ENCODE measurements at regions not wholly inside any gene's neighbourhood (a gene's known extent, or its start where the extent isn't known, plus 50 kb on each side); places are given as distances from the start of the nearest gene placed in this dataset.

GRCh38 chr4:89599026-89599425, 237.9 kb downstream of the SNCA start:
- DNase-seq (ENCODE audit: low read depth) = no peak

- no peak for DNase-seq (ENCODE audit: low read depth)
Measured at GRCh38 chr4:89598602-89599001, 238.4 kb downstream of the SNCA start.

- no peak for DNase-seq (ENCODE audit: low read depth)
Measured at GRCh38 chr4:89595125-89595789, 241.7 kb downstream of the SNCA start.

- no peak for DNase-seq (ENCODE audit: low read depth)
Measured at GRCh38 chr4:89590128-89590527, 246.8 kb downstream of the SNCA start.

- DNase-seq (ENCODE audit: low read depth) = no peak
Measured at GRCh38 chr4:89588421-89588820, 248.5 kb downstream of the SNCA start.

- DNase-seq (ENCODE audit: low read depth) = no peak
Measured at GRCh38 chr4:89587364-89587763, 249.6 kb downstream of the SNCA start.

- DNase-seq (ENCODE audit: low read depth) = no peak
Measured at GRCh38 chr4:89586864-89587263, 250.1 kb downstream of the SNCA start.

GRCh38 chr4:89586318-89586717, 250.6 kb downstream of the SNCA start:
- DNase-seq (ENCODE audit: low read depth) = no peak

- no peak for DNase-seq (ENCODE audit: low read depth)
Measured at GRCh38 chr4:89582756-89583505, 254.0 kb downstream of the SNCA start.

GRCh38 chr4:89579771-89580170, 257.2 kb downstream of the SNCA start:
- DNase-seq (ENCODE audit: low read depth) = no peak

- no peak for DNase-seq (ENCODE audit: low read depth)
Measured at GRCh38 chr4:89576246-89576645, 260.7 kb downstream of the SNCA start.

- no peak for DNase-seq (ENCODE audit: low read depth)
Measured at GRCh38 chr4:89575840-89576239, 261.1 kb downstream of the SNCA start.

- DNase-seq (ENCODE audit: low read depth) = no peak
Measured at GRCh38 chr4:89574176-89574575, 262.8 kb downstream of the SNCA start.

GRCh38 chr4:89573656-89574055, 263.3 kb downstream of the SNCA start:
- DNase-seq (ENCODE audit: low read depth) = no peak

GRCh38 chr4:89572224-89572858, 264.6 kb downstream of the SNCA start:
- DNase-seq (ENCODE audit: low read depth) = no peak

GRCh38 chr4:89570931-89571330, 263.3 kb upstream of the GPRIN3 start:
- DNase-seq (ENCODE audit: low read depth) = no peak

GRCh38 chr4:89567936-89568335, 260.3 kb upstream of the GPRIN3 start:
- no peak for DNase-seq (ENCODE audit: low read depth)

GRCh38 chr4:89563431-89563830, 255.8 kb upstream of the GPRIN3 start:
- DNase-seq (ENCODE audit: low read depth) = no peak

GRCh38 chr4:89562746-89563145, 255.1 kb upstream of the GPRIN3 start:
- no peak for DNase-seq (ENCODE audit: low read depth)

- DNase-seq (ENCODE audit: low read depth) = no peak
Measured at GRCh38 chr4:89561048-89561447, 253.4 kb upstream of the GPRIN3 start.

- DNase-seq (ENCODE audit: low read depth) = no peak
Measured at GRCh38 chr4:89558147-89558546, 250.5 kb upstream of the GPRIN3 start.

- DNase-seq (ENCODE audit: low read depth) = no peak
Measured at GRCh38 chr4:89556601-89557305, 249.2 kb upstream of the GPRIN3 start.

GRCh38 chr4:89551191-89551590, 243.6 kb upstream of the GPRIN3 start:
- no peak for DNase-seq (ENCODE audit: low read depth)
